Tibial nerve (tissue), 4 donors: ENCODE measurements at regions not wholly inside any gene's neighbourhood (a gene's known extent, or its start where the extent isn't known, plus 50 kb on each side); places are given as distances from the start of the nearest gene placed in this dataset.
"Not testable (repeated sequence)": the region's sequence is repeated elsewhere in the genome, so short reads cannot be mapped to it uniquely, and the experiment has no call there.

ENCODE experiments used
- DNase-seq, 2 donors: peaks; one replicate each; pipeline ENCODE4 v3.0.0-alpha.2; 2019; ENCODE audit warnings: low spot score in 2 of 2
- H3K27ac ChIP-seq, 4 donors: fragments of 200-600 bp; sonication (generic) in 3 of 4; one replicate each; pipeline ENCODE4 v1.5.1; 2017 to 2019; ENCODE audit warnings: mild to moderate bottlenecking in 1 of 4
- H3K27me3 ChIP-seq, 2 donors: fragments of 200-600 bp; sonication (generic) in 1 of 2; one replicate each; pipeline versions ENCODE4 v1.5.1 to v1.6.0; 2017 to 2019
- H3K36me3 ChIP-seq, 3 donors: fragments of 200-600 bp; sonication (generic); one replicate each; pipeline ENCODE4 v1.5.1; 2018 to 2019
- H3K4me1 ChIP-seq, 4 donors: fragments of 200-600 bp; sonication (generic) in 3 of 4; one replicate each; pipeline ENCODE4 v1.5.1; 2017 to 2019
- H3K4me3 ChIP-seq, 4 donors: fragments of 200-600 bp; sonication (generic) in 3 of 4; one replicate each; pipeline ENCODE4 v1.5.1; 2017 to 2019; ENCODE audit warnings: mild to moderate bottlenecking in 1 of 4, moderate library complexity in 1 of 4
- H3K9me3 ChIP-seq, 4 donors: fragments of 200-600 bp; sonication (generic) in 3 of 4; one replicate each; pipeline ENCODE4 v1.5.1; 2017 to 2019
- EP300 ChIP-seq, 2 donors: sonication (generic); formaldehyde crosslinking; IDR thresholded peaks; one replicate each; pipeline ENCODE4 v1.6.1; 2017; ENCODE audit warnings: antibody characterized with exemption in 2 of 2, mild to moderate bottlenecking in 1 of 2
- POLR2A ChIP-seq, 2 donors: fragments of 450-650 bp; IDR thresholded peaks; one replicate each; pipeline ENCODE4 v1.6.1; 2017; ENCODE audit warnings: antibody characterized with exemption in 2 of 2, mild to moderate bottlenecking in 2 of 2, moderate library complexity in 2 of 2
- WGBS, 2 donors: methylation state at CpG; one replicate each; pipeline ENCODE4 v1.1.5; 2018; 5-methylcytosine and 5-hydroxymethylcytosine counted together
- TF ChIP-seq, protein P1 (sequence below), 5 experiments: fragments of 200-600 bp in 3 of 5; fragments of 450-650 bp in 2 of 5; sonication (generic) in 3 of 5; IDR thresholded peaks; one replicate each; pipeline ENCODE4 v1.5.1; 2016 to 2019; ENCODE audit warnings: antibody characterized with exemption in 5 of 5, mild to moderate bottlenecking in 3 of 5, moderate library complexity in 2 of 5

DNA sequence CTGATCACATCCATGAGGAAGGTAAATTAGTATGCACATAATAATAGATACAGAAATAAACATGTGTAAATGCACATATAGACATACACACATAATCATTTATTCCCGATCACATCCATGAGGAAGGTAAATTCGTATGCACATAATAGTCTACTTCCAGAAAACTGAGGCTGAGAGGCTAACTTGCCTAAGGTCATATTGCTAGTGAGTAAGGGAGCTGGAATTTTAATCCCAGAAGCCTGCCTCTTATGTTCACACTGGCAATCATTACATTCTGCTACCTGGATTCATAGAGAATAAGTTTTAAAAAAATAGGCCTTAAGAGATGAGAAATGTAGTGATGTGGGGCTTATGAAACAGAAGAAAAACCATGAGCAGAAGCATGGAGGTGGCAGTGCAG, 716.3 kb downstream of the BRINP1 start:
- H3K9me3 ChIP-seq, result no peaks in the 10 kb centered on the region
- 74 to 82% methylated on average over 2 of the region's 2 CpGs for WGBS, 2 donors
- no peak overlapping the region for H3K4me3 ChIP-seq
- no peaks in the 10 kb centered on the region for H3K27me3 ChIP-seq
- no peak overlapping the region for H3K27ac ChIP-seq
- TF ChIP-seq, protein P1, sequence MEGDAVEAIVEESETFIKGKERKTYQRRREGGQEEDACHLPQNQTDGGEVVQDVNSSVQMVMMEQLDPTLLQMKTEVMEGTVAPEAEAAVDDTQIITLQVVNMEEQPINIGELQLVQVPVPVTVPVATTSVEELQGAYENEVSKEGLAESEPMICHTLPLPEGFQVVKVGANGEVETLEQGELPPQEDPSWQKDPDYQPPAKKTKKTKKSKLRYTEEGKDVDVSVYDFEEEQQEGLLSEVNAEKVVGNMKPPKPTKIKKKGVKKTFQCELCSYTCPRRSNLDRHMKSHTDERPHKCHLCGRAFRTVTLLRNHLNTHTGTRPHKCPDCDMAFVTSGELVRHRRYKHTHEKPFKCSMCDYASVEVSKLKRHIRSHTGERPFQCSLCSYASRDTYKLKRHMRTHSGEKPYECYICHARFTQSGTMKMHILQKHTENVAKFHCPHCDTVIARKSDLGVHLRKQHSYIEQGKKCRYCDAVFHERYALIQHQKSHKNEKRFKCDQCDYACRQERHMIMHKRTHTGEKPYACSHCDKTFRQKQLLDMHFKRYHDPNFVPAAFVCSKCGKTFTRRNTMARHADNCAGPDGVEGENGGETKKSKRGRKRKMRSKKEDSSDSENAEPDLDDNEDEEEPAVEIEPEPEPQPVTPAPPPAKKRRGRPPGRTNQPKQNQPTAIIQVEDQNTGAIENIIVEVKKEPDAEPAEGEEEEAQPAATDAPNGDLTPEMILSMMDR (IDR thresholded peaks at IDR 0.05), result no peak
- TF ChIP-seq POLR2A (IDR thresholded peaks at IDR 0.05) (no peak), EP300 (IDR thresholded peaks at IDR 0.05) (no peak)
- no peaks in the 10 kb centered on the region for H3K36me3 ChIP-seq
- H3K4me1 ChIP-seq, result no peaks in the 10 kb centered on the region
- no peak for DNase-seq

- Histone ChIP-seq H3K27me3 (no peaks in the 10 kb centered on the region), H3K4me3 (no peak overlapping the region), H3K9me3 (no peaks in the 10 kb centered on the region), H3K27ac (no peak overlapping the region), H3K4me1 (no peaks in the 10 kb centered on the region), H3K36me3 (no peaks in the 10 kb centered on the region)
- TF ChIP-seq, protein P1 (IDR thresholded peaks at IDR 0.05), result no peak
- TF ChIP-seq POLR2A (IDR thresholded peaks at IDR 0.05) (no peak), EP300 (IDR thresholded peaks at IDR 0.05) (no peak)
- 67 to 76% methylated on average over 6 of the region's 6 CpGs for WGBS, 2 donors
- DNase-seq, result no peak
Measured at GRCh38 chr9:118659011-118659410, 710.2 kb downstream of the BRINP1 start.

DNA sequence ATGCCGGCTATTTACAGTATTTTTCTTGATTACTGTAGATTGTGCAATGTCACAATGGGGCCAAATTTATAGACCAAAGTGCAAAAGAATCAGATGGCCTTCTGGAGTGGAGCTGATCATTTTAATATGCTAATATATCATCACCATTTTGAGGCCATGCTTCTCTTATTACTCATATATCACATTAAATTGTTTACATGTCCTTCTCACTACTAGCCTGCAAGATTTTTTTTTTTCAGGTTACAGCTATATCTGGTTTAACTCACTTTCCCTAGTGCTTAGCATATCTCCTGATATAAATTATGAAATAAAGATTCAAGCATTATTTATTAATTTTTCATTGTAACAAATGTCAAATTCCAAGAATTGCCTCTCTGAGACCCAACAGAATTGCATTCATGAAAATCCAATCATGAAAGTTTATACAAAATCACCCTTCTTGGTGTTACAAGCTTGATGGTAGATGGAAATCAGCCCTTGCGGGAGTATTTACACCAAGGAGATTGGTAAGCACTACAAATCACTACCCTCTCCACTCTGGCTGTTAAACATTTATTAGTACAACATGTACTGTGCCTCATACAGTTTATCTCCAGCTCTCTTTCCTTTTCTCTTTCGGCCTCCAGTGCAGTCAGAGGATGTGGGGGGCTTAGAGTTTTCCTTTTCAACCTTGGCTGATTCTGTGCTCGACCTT, 703.9 kb downstream of the BRINP1 start:
- Histone ChIP-seq H3K36me3 (no peaks in the 10 kb centered on the region), H3K4me3 (no peak overlapping the region), H3K4me1 (no peaks in the 10 kb centered on the region), H3K9me3 (no peaks in the 10 kb centered on the region), H3K27ac (no peak overlapping the region), H3K27me3 (no peaks in the 10 kb centered on the region)
- no peak for DNase-seq
- no peak for TF ChIP-seq POLR2A (IDR thresholded peaks at IDR 0.05)
- TF ChIP-seq, protein P1 (IDR thresholded peaks at IDR 0.05), result no peak
- no peak for TF ChIP-seq EP300 (IDR thresholded peaks at IDR 0.05)
- 79 to 84% methylated on average over 4 of the region's 4 CpGs for WGBS, 2 donors

GRCh38 chr9:118670011-118670953, 699.0 kb downstream of the BRINP1 start:
- no peaks in the 10 kb centered on the region for H3K27me3 ChIP-seq
- WGBS, 2 donors, result 62 to 70% methylated on average over 11 of the region's 11 CpGs
- no peak overlapping the region for H3K4me3 ChIP-seq
- H3K27ac ChIP-seq, result no peak overlapping the region
- H3K9me3 ChIP-seq, result no peaks in the 10 kb centered on the region
- H3K4me1 ChIP-seq, result no peaks in the 10 kb centered on the region
- no peak for DNase-seq
- no peak for TF ChIP-seq EP300 (IDR thresholded peaks at IDR 0.05)
- no peak for TF ChIP-seq POLR2A (IDR thresholded peaks at IDR 0.05)
- TF ChIP-seq, protein P1 (IDR thresholded peaks at IDR 0.05), result no peak
- no peaks in the 10 kb centered on the region for H3K36me3 ChIP-seq

GRCh38 chr9:118674942-118675341, 694.3 kb downstream of the BRINP1 start:
- H3K4me1 ChIP-seq, result no peaks in the 10 kb centered on the region
- TF ChIP-seq POLR2A (IDR thresholded peaks at IDR 0.05), result no peak
- TF ChIP-seq, protein P1 (IDR thresholded peaks at IDR 0.05), result no peak
- no peak for TF ChIP-seq EP300 (IDR thresholded peaks at IDR 0.05)
- H3K9me3 ChIP-seq, result no peaks in the 10 kb centered on the region
- WGBS, 2 donors, result 86 to 87% methylated on average over 5 of the region's 5 CpGs
- DNase-seq, result no peak
- H3K27ac ChIP-seq, result no peak overlapping the region
- H3K4me3 ChIP-seq, result no peak overlapping the region
- H3K27me3 ChIP-seq, result no peaks in the 10 kb centered on the region
- no peaks in the 10 kb centered on the region for H3K36me3 ChIP-seq

GRCh38 chr9:118677936-118678653, 691.1 kb downstream of the BRINP1 start:
- H3K9me3 ChIP-seq, H3K27me3 ChIP-seq, DNase-seq, H3K4me3 ChIP-seq, H3K4me1 ChIP-seq, H3K36me3 ChIP-seq, H3K27ac ChIP-seq: not testable (repeated sequence)
- 92% methylated on average over 14 of the region's 47 CpGs; no CpG with 5 or more reads in 1 of the 2 donors for whole genome bisulfite sequencing, 2 donors
